ENCODE measurements at regions not wholly inside any gene's neighbourhood (a gene's known extent, or its start where the extent isn't known, plus 50 kb on each side); places are given as distances from the start of the nearest gene placed in this dataset.

- Histone ChIP-seq H2AFZ (ENCODE audit: low read length) (no peak overlapping the region), H3K4me2 (ENCODE audit: low read length) (no peak overlapping the region), H4K20me1 (ENCODE audit: insufficient read depth, low read length) (no peaks in the 10 kb centered on the region), H3K27ac (ENCODE audit: low read depth, low read length, poor library complexity, severe bottlenecking) (no peak overlapping the region), H3K4me1 (ENCODE audit: insufficient read depth, low read length, poor library complexity, severe bottlenecking) (peaks cover 16% of the 10 kb centered on the region), H3K4me3 (ENCODE audit: low read depth, low read length, poor library complexity, severe bottlenecking) (no peak overlapping the region), H3K9me2 (ENCODE audit: insufficient read depth, low read length) (no peaks in the 10 kb centered on the region), H3K79me2 (ENCODE audit: insufficient read depth, low read depth, low read length) (peaks cover 12% of the 10 kb centered on the region; the same call in 1 of the 2 replicates), H3K9me3 (ENCODE audit: low read length) (no peaks in the 10 kb centered on the region), H3K36me3 (ENCODE audit: insufficient read depth, low read length) (no peaks in the 10 kb centered on the region)
- intact Hi-C loops (cut with micrococcal nuclease; ENCODE audit: unreplicated experiment), result loop anchor here (5.0 kb wide), 1 partner anchor 418 kb away; the partner anchor contains the start of gene ABT1
- DNase-seq (ENCODE audit: low spot score), result no peak
- ChIA-PET CTCF (ENCODE audit: unreplicated experiment) (no interaction called here), POLR2A (interaction anchor here (1.0 to 3.2 kb wide), 6 partner anchors 8 to 95 kb away, joined by 3 to 15 read pairs (median 6); a partner anchor contains a TSS)
- BruUV-seq (replicated peaks), result no TSS peak
- TF ChIP-seq EZH2phosphoT487 (IDR thresholded peaks at IDR 0.05; ENCODE audit: borderline replicate concordance, low read depth, low read length), result no peak
- no peak for TF ChIP-seq CTCF (conservative IDR thresholded peaks at IDR 0.05; ENCODE audit: low read length)
Measured at GRCh38 chr6:26179675-26180074, 92.4 kb downstream of the HFE start.

GRCh38 chr6:26180346-26180745 is 93.1 kb downstream of the HFE start:
- Histone ChIP-seq H3K4me1 (ENCODE audit: insufficient read depth, low read length, poor library complexity, severe bottlenecking) (peaks cover 10% of the 10 kb centered on the region), H3K9me3 (ENCODE audit: low read length) (no peaks in the 10 kb centered on the region), H3K36me3 (ENCODE audit: insufficient read depth, low read length) (no peaks in the 10 kb centered on the region), H2AFZ (ENCODE audit: low read length) (no peak overlapping the region), H3K4me2 (ENCODE audit: low read length) (no peak overlapping the region), H4K20me1 (ENCODE audit: insufficient read depth, low read length) (no peaks in the 10 kb centered on the region), H3K79me2 (ENCODE audit: insufficient read depth, low read depth, low read length) (peaks cover 5% of the 10 kb centered on the region; the same call in 1 of the 2 replicates), H3K9me2 (ENCODE audit: insufficient read depth, low read length) (no peaks in the 10 kb centered on the region), H3K4me3 (ENCODE audit: low read depth, low read length, poor library complexity, severe bottlenecking) (no peak overlapping the region), H3K27ac (ENCODE audit: low read depth, low read length, poor library complexity, severe bottlenecking) (no peak overlapping the region)
- intact Hi-C loops (cut with micrococcal nuclease; ENCODE audit: unreplicated experiment), result no loop called here
- BruUV-seq (replicated peaks), result no TSS peak
- DNase-seq (ENCODE audit: low spot score), result no peak
- no peak for TF ChIP-seq EZH2phosphoT487 (IDR thresholded peaks at IDR 0.05; ENCODE audit: borderline replicate concordance, low read depth, low read length)
- no peak for TF ChIP-seq CTCF (conservative IDR thresholded peaks at IDR 0.05; ENCODE audit: low read length)
- CTCF ChIA-PET (ENCODE audit: unreplicated experiment), result no interaction called here
- POLR2A ChIA-PET, result interaction anchor here (0.5 to 2.3 kb wide), 4 partner anchors 14 to 1466 kb away, joined by 3 to 9 read pairs (median 4); a partner anchor contains a TSS

GRCh38 chr6:26183237-26183580 is 96.0 kb downstream of the HFE start:
- Histone ChIP-seq H3K27ac (ENCODE audit: low read depth, low read length, poor library complexity, severe bottlenecking) (no peak overlapping the region), H3K4me2 (ENCODE audit: low read length) (no peak overlapping the region), H2AFZ (ENCODE audit: low read length) (no peak overlapping the region), H3K9me2 (ENCODE audit: insufficient read depth, low read length) (no peaks in the 10 kb centered on the region), H3K36me3 (ENCODE audit: insufficient read depth, low read length) (no peaks in the 10 kb centered on the region), H3K79me2 (ENCODE audit: insufficient read depth, low read depth, low read length) (no peaks in the 10 kb centered on the region), H3K9me3 (ENCODE audit: low read length) (no peaks in the 10 kb centered on the region), H3K4me3 (ENCODE audit: low read depth, low read length, poor library complexity, severe bottlenecking) (no peak overlapping the region), H3K4me1 (ENCODE audit: insufficient read depth, low read length, poor library complexity, severe bottlenecking) (peaks cover 19% of the 10 kb centered on the region), H4K20me1 (ENCODE audit: insufficient read depth, low read length) (no peaks in the 10 kb centered on the region)
- ChIA-PET CTCF (ENCODE audit: unreplicated experiment) (interaction anchor here (0.7 to 1.8 kb wide), 2 partner anchors 10 to 13 kb away, joined by 3 to 4 read pairs; a partner anchor contains a TSS), POLR2A (interaction anchor here (0.9 to 3.3 kb wide), 8 partner anchors 10 to 32 kb away, joined by 4 to 25 read pairs (median 8); a partner anchor contains a TSS)
- intact Hi-C loops (cut with micrococcal nuclease; ENCODE audit: unreplicated experiment), result no loop called here
- TF ChIP-seq EZH2phosphoT487 (IDR thresholded peaks at IDR 0.05; ENCODE audit: borderline replicate concordance, low read depth, low read length), result no peak
- no peak for TF ChIP-seq CTCF (conservative IDR thresholded peaks at IDR 0.05; ENCODE audit: low read length)
- BruUV-seq (replicated peaks), result no TSS peak
- DNase-seq (ENCODE audit: low spot score), result no peak
